Activated naive CD8-positive, alpha-beta T cell treated with anti-CD3 and anti-CD28 coated beads, Interleukin-2, amount 50 U/mL, for 24 hours (primary cell): ENCODE measurements at regions not wholly inside any gene's neighbourhood (a gene's known extent, or its start where the extent isn't known, plus 50 kb on each side); places are given as distances from the start of the nearest gene placed in this dataset.

Source experiments
- ATAC-seq: fragments of 150-1000 bp; cut with Tn5 transposase; one replicate; pipeline ENCODE4 v1.10.0; 2021
- DNase-seq: peaks from one replicate; pipeline ENCODE4 v3.0.0; 2021
- H3K27ac Mint-ChIP-seq: one replicate; pipeline ENCODE4 v1.8.0; 2021; ENCODE audit warnings: mild to moderate bottlenecking, mixed read lengths
- H3K27me3 Mint-ChIP-seq: one replicate; pipeline ENCODE4 v1.8.0; 2021; ENCODE audit warnings: mixed read lengths
- H3K36me3 Mint-ChIP-seq: one replicate; pipeline ENCODE4 v1.8.0; 2021; ENCODE audit warnings: low read depth, mixed read lengths
- H3K4me1 Mint-ChIP-seq: one replicate; pipeline ENCODE4 v1.8.0; 2021; ENCODE audit warnings: mixed read lengths
- H3K4me3 Mint-ChIP-seq: one replicate; pipeline ENCODE4 v1.8.0; 2021; ENCODE audit warnings: mild to moderate bottlenecking, moderate library complexity, mixed read lengths
- H3K9me3 Mint-ChIP-seq: one replicate; pipeline ENCODE4 v1.8.0; 2021; ENCODE audit warnings: mixed read lengths

DNA sequence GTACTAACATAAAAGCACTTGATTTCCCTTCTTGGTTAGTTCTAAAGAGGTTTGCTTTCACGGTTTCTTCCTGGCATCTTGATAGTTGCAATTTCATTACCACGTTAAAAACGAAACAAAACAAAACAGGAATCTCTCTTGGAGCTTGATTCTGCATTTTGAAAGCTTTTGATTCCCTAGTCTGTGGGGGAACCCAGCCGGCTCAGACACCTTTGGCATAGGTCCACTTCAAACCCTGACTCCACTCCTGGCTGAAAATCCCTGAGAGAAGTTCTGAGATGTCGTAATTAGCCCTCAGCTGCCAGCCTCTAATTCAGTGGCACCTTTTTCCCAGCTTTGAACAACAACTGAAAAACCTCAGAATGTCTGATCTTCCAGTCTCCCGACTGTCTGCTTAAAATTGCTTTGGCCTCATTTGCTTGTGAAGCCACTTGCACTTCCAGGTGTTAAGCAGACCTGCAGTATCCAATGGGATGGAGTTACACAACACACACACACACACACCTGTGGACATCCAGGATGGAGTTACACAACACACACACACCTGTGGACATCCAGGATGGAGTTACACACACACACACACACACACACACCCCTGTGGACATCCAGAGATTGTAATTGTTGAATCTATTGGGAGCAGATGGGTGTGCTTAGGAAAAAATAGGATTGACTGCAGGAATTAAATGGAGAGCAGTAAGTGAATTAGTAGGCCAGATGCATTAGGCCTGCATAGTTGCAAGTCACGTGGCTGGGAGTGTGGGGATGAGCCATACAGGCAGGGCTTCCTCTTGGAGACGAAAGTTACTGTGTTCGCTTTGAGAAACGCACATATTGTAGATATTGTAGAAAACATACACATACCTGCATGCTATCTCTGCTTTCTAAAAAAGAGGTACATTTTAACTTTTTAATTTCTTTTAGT lies 285.6 kb upstream of the FMN2 start:
- Mint-ChIP-seq H3K27me3 (no peaks in the 10 kb centered on the region), H3K4me3 (no peak overlapping the region), H3K36me3 (no peaks in the 10 kb centered on the region), H3K4me1 (peaks cover 29% of the 10 kb centered on the region), H3K27ac (no peak overlapping the region), H3K9me3 (no peaks in the 10 kb centered on the region)
- no peak for ATAC-seq
- no peak for DNase-seq

- DNase-seq = no peak
- no peaks in the 10 kb centered on the region for H3K27me3 Mint-ChIP-seq
Measured at GRCh38 chr1:239806897-239807296, 284.8 kb upstream of the FMN2 start.

DNA sequence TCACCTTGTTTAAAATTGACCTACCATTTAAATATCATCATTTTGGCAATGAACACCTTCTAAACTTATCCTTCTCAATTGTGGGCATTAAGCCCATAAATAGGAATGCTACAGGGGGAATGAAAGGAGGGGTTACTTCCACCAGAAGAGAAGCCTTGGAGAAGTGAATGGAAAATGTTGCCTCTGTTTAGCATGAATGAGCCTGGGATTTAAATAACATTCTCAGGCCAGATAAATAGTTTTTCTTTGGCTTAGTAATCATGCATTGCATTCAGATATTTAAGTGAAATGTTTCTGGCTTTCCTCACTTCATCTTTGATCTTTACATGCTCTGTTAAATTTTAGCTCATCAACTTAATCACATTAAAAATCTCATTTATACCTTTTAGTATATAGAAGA lies 284.3 kb upstream of the FMN2 start:
- Mint-ChIP-seq H3K4me3 (no peak overlapping the region), H3K4me1 (peaks cover 36% of the 10 kb centered on the region), H3K27me3 (no peaks in the 10 kb centered on the region), H3K36me3 (no peaks in the 10 kb centered on the region), H3K9me3 (no peaks in the 10 kb centered on the region), H3K27ac (no peak overlapping the region)
- ATAC-seq (no peak), DNase-seq (no peak)

More at GRCh38 chr1:239806897-239807296, 284.8 kb upstream of the FMN2 start:
- ATAC-seq = no peak
- peaks cover 37% of the 10 kb centered on the region for H3K4me1 Mint-ChIP-seq
- no peaks in the 10 kb centered on the region for H3K36me3 Mint-ChIP-seq
- H3K9me3 Mint-ChIP-seq = no peaks in the 10 kb centered on the region
- H3K27ac Mint-ChIP-seq = no peak overlapping the region
- no peak overlapping the region for H3K4me3 Mint-ChIP-seq

DNA sequence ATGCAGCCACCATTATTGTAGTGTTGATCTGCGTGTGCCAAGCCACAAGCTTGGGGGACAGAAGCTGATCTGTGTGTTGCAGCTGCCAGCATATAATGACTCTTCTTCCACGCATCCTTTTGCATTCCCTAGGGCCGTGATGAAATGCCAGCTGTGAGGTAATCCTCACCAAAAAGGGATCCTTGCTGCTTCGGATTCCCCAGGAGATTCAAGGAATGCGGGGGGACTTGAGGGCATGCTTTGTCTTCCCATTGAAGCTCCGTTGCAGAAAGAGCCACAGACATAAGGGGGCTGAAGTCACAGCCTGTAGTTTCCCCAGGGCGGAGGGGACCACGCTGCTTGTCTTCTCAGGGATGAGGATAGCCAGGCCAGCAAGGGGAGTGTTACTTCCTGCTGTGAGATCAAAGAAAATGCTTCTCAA lies 281.6 kb upstream of the FMN2 start:
- ATAC-seq = no peak
- no peaks in the 10 kb centered on the region for H3K27me3 Mint-ChIP-seq
- H3K9me3 Mint-ChIP-seq = no peaks in the 10 kb centered on the region
- no peak overlapping the region for H3K27ac Mint-ChIP-seq
- H3K4me1 Mint-ChIP-seq = peaks cover 33% of the 10 kb centered on the region
- no peaks in the 10 kb centered on the region for H3K36me3 Mint-ChIP-seq
- H3K4me3 Mint-ChIP-seq = no peak overlapping the region
- no peak for DNase-seq

DNA sequence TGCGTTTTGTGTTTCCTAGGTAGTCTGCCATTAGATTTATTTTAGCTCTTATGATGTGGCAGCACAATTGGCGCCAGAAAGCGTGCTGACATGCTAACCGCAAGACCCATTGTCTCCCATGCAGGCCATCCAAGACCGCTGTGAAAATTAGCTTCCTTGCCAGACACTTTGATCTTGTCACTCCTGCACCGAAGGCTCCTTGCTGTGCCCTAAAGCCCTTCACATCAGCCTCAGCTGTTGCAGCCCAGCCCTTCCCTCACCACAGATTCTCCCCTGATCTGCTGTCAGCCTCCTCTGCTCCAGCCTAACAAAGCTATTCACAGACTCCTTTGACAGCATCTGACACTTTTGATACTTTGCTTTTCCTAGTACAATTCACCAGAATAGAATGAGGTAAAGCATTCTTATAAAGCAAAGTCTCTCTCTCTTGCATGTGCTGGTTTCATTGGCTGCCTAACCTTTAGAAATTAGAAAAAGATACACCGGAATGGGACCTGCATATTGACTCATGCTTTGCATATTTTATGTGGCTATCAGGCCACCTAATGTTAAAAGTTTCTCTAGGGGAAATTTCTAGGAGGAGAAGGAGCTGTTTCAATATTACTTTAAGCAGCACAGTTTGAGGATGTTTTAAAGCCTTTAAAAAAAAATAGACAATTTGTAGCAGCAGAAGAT lies 280.3 kb upstream of the FMN2 start:
- H3K36me3 Mint-ChIP-seq = no peaks in the 10 kb centered on the region
- peak overlapping the region; percentile 40 for H3K27ac Mint-ChIP-seq
- H3K9me3 Mint-ChIP-seq = no peaks in the 10 kb centered on the region
- H3K4me1 Mint-ChIP-seq = peaks cover 32% of the 10 kb centered on the region
- ATAC-seq = peak; percentile 64
- no peak overlapping the region for H3K4me3 Mint-ChIP-seq
- H3K27me3 Mint-ChIP-seq = peaks cover 2% of the 10 kb centered on the region
- DNase-seq = no peak

- H3K9me3 Mint-ChIP-seq = no peaks in the 10 kb centered on the region
- H3K27me3 Mint-ChIP-seq = peaks cover 2% of the 10 kb centered on the region
- H3K4me3 Mint-ChIP-seq = no peak overlapping the region
- no peak overlapping the region for H3K27ac Mint-ChIP-seq
- H3K4me1 Mint-ChIP-seq = peaks cover 32% of the 10 kb centered on the region
- no peaks in the 10 kb centered on the region for H3K36me3 Mint-ChIP-seq
- no peak for ATAC-seq
- DNase-seq = no peak
Measured at GRCh38 chr1:239812580-239812979, 279.1 kb upstream of the FMN2 start.

DNA sequence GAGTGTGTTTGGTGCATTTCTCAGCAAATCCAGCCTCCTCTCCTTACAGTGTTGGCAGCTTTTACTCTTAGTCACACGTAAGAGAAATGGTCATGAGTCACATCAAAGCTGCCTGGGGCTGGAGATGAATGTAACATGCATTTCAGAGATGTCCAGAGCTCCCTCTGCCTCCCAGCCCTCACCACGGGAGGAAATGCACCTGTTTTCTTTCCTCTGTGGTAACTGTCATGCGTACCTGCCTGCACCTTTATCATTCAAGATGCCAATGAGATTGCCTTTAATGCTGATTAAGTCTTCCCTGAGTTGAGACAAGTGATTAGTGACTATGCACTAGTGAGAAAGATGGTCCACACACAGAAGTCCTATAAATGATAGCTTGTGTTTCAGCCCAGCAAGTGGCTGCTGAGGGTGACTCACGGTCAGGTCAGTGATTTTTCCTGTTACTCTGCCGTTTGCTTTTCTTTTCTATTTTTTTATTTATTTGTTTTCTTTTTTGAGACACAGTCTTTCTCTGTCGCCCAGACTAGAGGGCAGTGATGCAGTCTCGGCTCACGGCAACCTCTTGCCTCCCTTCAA lies 277.3 kb upstream of the FMN2 start:
- no peak overlapping the region for H3K27ac Mint-ChIP-seq

DNA sequence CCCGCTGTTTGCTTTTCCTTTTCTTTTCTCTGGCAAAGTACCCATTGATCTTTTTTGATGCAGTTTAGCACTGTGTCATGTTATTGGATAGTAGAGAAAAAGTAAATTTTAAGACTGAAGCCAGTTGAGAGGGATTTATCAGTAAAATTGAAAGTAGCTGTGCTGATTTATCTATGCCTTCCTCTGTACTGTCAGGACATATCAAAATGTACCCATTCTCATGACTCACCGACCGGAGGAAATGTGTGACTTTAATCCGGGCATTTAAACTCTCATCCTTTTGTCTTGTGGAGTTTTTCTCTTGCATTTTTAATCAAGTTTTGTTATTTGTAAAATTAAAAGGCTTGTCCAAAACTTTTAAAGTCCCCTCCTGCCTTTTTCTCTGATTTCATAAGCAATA lies 276.6 kb upstream of the FMN2 start:
- DNase-seq (no peak), ATAC-seq (no peak)
- Mint-ChIP-seq H3K27ac (no peak overlapping the region), H3K4me3 (no peak overlapping the region), H3K9me3 (no peaks in the 10 kb centered on the region), H3K27me3 (peaks cover 2% of the 10 kb centered on the region), H3K36me3 (no peaks in the 10 kb centered on the region), H3K4me1 (peaks cover 32% of the 10 kb centered on the region)

More for the DNA sequence above, 277.3 kb upstream of the FMN2 start:
- ATAC-seq (peak; percentile 84), DNase-seq (peak; percentile 14)
- H3K4me1 Mint-ChIP-seq = peaks cover 32% of the 10 kb centered on the region
- peaks cover 2% of the 10 kb centered on the region for H3K27me3 Mint-ChIP-seq
- no peaks in the 10 kb centered on the region for H3K36me3 Mint-ChIP-seq
- no peak overlapping the region for H3K4me3 Mint-ChIP-seq
- no peaks in the 10 kb centered on the region for H3K9me3 Mint-ChIP-seq

DNA sequence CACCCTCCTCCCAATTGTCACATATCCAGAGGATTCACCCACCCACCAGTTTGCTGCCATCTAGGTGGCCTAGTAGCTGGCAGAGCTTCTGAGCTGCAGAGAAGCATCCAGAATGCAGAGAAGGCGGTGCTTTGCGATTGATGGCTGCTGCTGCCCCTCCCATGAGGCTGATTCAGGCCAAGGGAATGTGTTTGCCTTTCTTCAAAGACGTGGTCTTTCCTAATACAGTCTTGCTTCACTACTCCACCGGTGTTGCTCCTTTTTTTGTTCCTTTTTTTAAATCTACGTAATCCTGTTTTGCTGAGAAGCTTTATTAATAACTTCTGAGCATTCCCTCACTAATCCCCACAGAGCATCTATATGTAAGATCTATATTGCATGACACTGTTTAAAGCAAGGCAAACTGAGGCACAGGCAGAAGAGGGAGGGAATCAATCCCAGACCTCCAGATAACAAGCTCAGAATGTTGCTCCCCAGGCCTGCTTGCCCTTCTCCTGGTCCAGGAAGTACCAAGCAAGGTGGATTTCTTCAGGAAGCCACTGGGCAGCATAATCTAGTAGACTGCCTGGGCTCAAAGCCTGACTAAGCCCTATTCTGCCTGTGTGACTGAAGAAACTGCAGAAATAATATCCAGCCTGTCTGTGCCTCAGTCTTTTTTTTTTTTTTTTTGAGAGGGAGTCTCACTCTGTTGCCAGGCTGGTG lies 275.5 kb upstream of the FMN2 start:
- H3K36me3 Mint-ChIP-seq = no peaks in the 10 kb centered on the region
- DNase-seq = no peak
- no peaks in the 10 kb centered on the region for H3K9me3 Mint-ChIP-seq
- ATAC-seq = no peak
- H3K4me3 Mint-ChIP-seq = no peak overlapping the region
- peaks cover 2% of the 10 kb centered on the region for H3K27me3 Mint-ChIP-seq
- H3K4me1 Mint-ChIP-seq = peaks cover 23% of the 10 kb centered on the region
- no peak overlapping the region for H3K27ac Mint-ChIP-seq

GRCh38 chr1:239817276-239817675 lies 274.4 kb upstream of the FMN2 start:
- Mint-ChIP-seq H3K27me3 (peaks cover 2% of the 10 kb centered on the region), H3K27ac (no peak overlapping the region), H3K36me3 (no peaks in the 10 kb centered on the region), H3K4me1 (peaks cover 14% of the 10 kb centered on the region), H3K9me3 (no peaks in the 10 kb centered on the region), H3K4me3 (no peak overlapping the region)
- DNase-seq (no peak), ATAC-seq (no peak)

DNA sequence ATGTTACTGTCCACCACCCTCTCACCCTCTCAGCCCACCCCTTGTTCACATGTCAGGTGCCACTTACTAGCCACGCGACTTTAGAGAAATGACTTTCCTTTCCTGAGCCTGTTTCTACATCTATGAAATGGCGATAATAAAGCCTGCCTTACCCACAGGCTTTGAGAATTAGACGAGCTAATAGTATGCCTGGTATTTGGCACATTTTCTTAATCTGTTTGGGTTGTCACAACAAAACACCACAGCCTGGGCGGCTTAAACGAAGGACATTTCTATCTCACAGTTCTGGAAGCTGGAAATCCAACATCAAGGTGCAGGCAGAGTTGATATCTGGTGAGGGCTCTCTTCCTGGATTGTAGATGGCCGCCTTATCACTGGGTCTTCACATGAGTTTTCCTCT lies 273.9 kb upstream of the FMN2 start:
- Mint-ChIP-seq H3K9me3 (no peaks in the 10 kb centered on the region), H3K27me3 (peaks cover 2% of the 10 kb centered on the region), H3K36me3 (no peaks in the 10 kb centered on the region), H3K4me1 (peaks cover 14% of the 10 kb centered on the region), H3K27ac (no peak overlapping the region), H3K4me3 (no peak overlapping the region)
- ATAC-seq (no peak), DNase-seq (no peak)

GRCh38 chr1:239819096-239819495 lies 272.6 kb upstream of the FMN2 start:
- Mint-ChIP-seq H3K27ac (no peak overlapping the region), H3K4me1 (peaks cover 12% of the 10 kb centered on the region), H3K4me3 (no peak overlapping the region), H3K36me3 (no peaks in the 10 kb centered on the region), H3K9me3 (no peaks in the 10 kb centered on the region), H3K27me3 (peaks cover 2% of the 10 kb centered on the region)
- no peak for DNase-seq
- ATAC-seq = no peak

DNA sequence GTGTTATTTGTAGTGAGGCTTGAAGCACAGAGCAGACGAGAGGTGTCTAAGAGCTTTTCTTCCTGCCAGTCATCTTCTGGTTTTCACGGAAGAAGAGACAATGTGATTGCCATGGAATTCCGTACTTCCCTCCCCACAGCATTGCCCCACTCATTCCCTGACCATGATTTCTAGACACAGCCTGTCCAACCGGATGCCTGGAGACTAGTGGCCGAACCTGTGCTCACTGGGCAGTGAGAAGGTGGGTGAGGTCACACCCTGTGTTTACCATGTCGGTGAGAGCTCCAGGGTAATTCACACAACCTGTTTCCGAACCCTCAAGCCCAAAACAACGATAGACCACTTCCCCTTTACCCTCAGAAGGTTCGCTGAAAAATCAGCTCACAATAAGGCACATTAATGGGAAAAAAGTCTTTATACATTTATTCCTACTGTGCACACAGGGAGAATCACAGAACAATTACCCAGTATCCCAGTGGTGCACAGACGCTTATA lies 271.9 kb upstream of the FMN2 start:
- H3K4me1 Mint-ChIP-seq = peaks cover 5% of the 10 kb centered on the region
- DNase-seq = no peak
- H3K4me3 Mint-ChIP-seq = no peak overlapping the region
- ATAC-seq = no peak
- no peaks in the 10 kb centered on the region for H3K9me3 Mint-ChIP-seq
- H3K36me3 Mint-ChIP-seq = no peaks in the 10 kb centered on the region
- H3K27me3 Mint-ChIP-seq = peaks cover 2% of the 10 kb centered on the region
- no peak overlapping the region for H3K27ac Mint-ChIP-seq

- Mint-ChIP-seq H3K4me1 (no peaks in the 10 kb centered on the region), H3K27me3 (no peaks in the 10 kb centered on the region), H3K4me3 (no peak overlapping the region), H3K9me3 (no peaks in the 10 kb centered on the region), H3K36me3 (no peaks in the 10 kb centered on the region), H3K27ac (no peak overlapping the region)
- ATAC-seq = no peak
- no peak for DNase-seq
Measured at GRCh38 chr1:239823852-239824251, 267.8 kb upstream of the FMN2 start.
